SH-SY5Y (cell line): ENCODE measurements at regions not wholly inside any gene's neighbourhood (a gene's known extent, or its start where the extent isn't known, plus 50 kb on each side); places are given as distances from the start of the nearest gene placed in this dataset.
A peak's percentile ranks its signal among the peaks of the same experiment; 100 is the strongest.

ENCODE experiments used
- GATA2 ChIP-seq: IDR thresholded peaks from 2 replicates; pipeline ENCODE4 v1.6.1; 2011; ENCODE audit warnings: mild to moderate bottlenecking, low read depth, low read length
- GATA3 ChIP-seq: IDR thresholded peaks from 2 replicates; pipeline ENCODE4 v1.6.1; 2011; ENCODE audit warnings: low read depth, mild to moderate bottlenecking, low read length, moderate library complexity

DNA sequence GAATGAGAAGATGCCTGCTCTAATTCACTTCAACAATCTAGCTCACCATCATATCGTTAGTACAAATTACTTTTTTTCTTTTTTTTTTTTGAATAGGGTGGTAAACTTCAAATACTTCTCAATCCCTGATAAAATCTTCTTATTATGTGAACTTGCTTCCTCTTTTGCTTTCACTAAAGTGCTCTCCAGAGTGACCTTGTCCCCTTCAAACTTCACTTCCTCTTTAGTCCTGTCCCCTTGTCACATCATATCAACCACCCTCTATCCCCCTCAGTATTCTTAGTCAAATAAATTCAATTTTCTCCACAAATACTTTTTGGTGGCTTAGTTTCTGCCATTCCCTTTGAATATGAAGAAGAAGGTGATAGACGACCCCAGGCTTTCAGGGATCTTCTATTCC, 124.9 kb upstream of the PLXNA2 start:
- TF ChIP-seq GATA2 (no peak), GATA3 (no peak)

DNA sequence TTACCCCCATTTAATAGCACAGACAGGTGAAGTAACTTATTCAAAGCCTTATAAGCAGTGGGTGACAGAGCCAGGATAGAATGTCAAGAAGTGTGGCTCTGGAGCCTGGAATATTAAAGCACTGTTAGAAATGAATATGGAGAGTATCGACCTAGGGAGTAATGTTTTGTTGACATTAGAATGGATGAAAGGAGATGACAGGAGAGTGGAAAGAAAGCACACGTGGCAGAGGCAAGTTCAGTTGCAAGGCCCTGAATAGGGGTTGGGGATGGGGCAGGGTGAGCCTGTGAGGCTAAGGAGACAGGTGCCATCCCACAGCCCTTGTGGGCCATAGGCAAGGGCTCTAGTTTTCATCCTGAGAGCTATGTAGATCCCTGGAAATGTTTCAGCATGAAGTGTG, 125.5 kb upstream of the PLXNA2 start:
- TF ChIP-seq GATA3: no peak
- TF ChIP-seq GATA2: no peak

DNA sequence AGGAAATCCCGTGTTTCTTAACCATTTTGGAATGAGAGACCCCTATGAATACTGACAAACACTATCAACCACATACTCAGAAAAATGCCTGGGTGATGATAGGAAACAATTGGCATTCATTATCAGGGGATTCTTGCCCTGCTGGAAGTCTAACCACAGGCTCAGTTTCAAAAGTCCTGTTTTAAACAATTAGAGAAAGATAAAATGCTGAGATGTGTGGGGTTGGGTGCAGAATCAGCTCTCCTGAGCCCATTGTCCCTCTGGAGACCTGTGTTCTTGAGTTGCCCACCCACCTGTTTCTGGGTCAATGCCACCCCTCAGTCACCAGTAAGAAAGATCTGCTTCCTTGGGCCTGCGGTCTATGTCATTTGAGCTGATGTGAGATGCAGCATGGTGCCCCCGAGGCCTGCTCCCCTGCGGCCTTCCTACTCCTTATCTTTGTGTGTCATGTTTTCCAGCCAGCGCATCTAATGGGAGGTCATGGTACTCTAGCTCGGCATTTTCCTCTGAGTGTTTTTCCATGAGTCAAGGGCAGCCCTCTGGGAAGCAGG, 130.3 kb upstream of the PLXNA2 start:
- no peak for TF ChIP-seq GATA3
- no peak for TF ChIP-seq GATA2

DNA sequence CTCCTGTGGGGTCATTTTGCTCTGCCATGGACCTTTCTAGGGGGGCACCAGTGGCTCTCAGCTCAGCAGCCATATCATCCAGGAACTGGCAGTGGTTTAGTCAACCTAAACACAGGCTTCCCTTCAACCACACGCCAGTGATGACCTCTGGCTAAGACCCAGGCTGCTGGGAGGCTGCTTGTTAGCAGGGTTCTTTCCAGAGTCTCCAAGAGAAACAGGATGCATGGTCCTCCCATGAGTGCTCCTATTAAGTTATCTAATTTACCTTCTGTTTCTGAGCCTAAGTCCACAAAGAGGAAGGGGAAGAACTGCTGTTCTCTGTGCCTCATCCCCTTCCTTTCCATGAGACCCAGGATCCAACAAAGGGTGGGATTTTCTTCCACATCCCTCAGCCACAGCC, 137.3 kb upstream of the PLXNA2 start:
- TF ChIP-seq GATA2 (no peak), GATA3 (no peak)

DNA sequence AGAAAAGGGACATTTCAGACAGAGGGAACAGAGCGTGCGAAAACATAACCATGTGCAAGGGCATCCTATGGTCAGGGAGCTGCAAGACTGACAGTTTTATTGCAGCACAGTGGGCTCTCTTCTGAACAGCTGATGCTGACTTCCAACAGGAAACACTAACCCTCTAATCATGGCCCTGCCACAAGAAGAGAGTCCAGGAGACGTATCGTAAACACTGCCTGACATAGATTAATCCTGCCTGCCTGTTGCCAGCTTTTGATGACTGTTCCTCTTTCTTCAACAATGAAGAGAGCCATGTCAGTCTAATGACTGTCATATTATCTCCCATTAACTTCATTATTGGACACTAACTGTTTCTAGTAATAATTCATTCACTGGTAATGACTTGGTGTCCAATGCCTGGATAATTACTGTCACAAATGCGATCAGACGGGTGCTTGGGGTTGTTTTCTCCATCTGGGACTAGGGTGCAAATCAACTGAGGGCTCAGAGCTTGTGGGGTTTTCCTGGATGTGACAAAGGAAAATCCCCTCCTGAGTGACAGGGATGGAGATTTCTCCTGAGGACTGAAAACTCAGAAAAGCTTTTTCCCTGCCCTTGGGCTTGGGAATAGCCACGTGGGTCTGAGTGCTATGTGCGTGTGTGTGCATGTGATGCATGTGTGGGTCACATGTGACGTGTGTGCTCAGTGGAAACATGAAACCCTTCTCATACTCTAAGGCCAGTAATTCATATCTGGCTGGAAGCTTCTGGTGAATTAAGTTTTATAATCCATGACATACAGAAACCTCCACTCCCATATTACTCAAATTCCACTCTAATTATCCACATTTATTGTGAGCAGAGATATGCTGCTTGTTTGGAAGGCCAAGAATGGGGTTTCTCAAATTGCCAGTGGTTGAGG, 144.0 kb upstream of the PLXNA2 start:
- TF ChIP-seq GATA2 (no peak), GATA3 (no peak)

DNA sequence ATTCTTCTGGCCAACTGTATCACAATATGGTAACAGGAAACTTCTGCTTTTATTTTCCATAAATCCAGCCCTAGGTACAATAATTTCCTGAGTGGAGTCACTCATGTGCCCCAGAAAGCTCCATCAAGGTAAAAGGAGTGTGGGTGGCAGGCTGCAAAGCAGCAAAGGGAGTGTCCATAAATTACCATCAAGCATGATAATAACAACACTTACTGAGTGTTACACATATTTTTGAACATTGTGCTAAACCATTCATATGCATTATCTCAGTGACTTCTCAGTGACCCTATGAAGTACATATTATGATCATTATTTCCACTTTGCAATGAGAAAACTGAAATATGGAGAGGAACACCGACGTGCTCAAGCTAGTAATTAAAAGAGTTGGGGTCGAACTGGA, 149.2 kb upstream of the PLXNA2 start:
- TF ChIP-seq GATA2 (no peak), GATA3 (no peak)

DNA sequence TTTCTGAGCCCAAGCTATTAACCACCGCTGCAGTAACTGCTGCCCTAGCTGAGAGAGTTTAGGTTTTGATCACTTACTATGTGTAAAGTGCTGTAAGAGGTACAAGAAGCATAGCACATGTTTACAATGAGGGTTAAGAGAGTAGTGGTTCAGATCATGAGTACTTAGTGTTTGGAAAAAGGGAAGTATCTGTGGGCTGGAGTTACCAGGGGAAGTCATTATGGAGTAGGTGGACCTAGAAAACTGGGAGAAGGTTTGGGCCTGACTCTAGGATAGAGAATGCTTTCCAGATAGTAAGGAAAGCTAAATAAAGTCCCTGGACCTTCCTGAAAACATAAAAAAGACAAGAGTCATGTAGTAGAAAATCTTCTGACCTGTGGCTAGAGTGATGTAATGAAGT, 149.6 kb upstream of the PLXNA2 start:
- TF ChIP-seq GATA3: no peak
- no peak for TF ChIP-seq GATA2

DNA sequence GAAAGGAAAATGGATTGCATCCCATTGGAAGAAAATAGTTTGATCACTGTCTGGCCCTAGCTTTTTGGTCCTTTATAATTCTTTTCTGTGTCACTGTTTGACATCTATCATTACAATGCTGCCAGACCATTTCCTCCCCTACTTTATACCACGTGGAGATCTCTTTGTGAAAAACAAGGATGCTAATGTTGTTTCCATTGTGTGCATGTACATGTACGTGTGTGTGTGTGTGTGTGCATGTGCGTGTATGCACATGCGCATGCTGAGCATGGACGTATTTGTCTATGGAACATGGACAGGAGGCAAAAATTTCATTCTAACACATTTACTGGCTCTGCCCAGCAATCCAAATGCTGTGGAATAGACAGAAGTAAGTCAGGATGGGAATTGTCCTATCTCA, 153.1 kb upstream of the PLXNA2 start:
- no peak for TF ChIP-seq GATA2
- TF ChIP-seq GATA3: no peak

DNA sequence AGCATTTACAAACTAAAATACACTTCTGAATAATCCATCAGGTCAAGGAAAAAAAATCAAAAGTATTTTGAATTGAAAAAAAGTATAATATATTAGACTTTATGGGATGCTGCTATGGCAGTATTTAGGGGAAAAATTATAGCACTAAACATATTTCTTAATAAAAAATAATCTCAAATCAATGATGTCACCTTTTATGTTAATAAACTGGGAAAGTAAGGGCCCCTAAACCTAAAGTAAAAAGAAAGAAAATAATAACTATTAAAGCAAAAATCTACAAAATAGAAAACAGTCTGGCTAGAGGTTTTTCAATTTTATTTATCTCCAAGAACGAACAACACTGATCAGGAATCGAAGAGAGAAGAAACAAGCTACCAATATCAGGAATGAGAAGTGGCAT, 160.8 kb upstream of the PLXNA2 start:
- TF ChIP-seq GATA3 (no peak), GATA2 (no peak)

DNA sequence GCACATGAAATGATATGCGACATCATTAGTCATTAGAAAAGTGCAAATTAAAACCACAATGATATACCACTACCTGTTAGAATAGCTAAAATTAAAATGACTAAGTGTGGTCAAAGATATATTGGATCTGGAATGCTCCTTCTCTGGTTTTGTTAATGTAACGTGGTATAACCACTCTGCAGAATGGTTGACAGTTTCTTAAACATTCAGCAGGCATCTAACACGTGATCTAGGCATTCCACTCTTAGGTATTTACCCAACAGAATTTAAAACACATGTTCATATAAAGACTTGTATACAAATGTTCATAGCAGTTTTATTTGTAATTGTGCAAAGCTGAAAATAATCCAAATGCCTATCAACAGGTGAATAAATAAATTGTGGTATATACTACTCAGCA, 165.0 kb upstream of the PLXNA2 start:
- TF ChIP-seq GATA3 (no peak), GATA2 (no peak)

DNA sequence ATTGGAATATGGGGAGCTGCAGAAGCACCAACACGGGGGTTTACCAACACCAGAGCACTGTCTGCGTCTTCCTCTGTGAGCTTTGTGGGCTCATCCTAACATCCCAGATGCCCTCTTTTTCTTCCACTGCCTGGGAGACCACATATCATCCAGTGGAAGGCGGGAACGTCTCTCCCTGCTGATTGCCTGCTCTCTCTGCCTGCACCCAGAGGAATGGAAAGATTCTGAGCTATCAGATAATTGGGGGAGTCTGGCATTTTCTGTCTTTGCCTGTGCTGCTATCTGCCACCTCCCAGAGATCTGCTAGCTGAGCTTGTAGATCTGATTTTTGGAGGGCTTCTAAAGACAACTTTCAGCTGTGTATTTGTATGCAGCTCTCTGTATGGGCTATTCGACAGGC, 166.2 kb upstream of the PLXNA2 start:
- TF ChIP-seq GATA3 (peak; percentile 28; the same call in 1 of the 2 replicates), GATA2 (peak; percentile 87)

DNA sequence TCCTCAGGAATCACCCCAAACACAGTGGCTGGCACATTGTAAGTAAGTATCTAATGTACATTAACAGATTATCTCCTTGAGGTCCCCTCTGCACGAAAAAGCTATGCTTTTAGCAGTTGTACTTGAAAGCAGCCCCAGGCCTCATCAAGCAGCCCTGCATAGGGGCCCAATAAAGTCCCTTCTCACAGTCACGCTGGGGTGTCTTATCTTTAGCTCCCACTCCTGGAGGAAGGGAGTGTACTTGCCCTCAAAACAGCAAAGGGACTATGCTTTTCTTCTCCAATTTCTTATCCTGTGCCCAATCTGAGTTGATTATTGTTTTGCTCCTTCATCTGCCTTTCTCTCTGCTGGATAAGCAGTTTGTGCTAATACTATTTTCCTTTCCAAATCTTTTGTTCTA, 168.8 kb upstream of the PLXNA2 start:
- TF ChIP-seq GATA2 (no peak; the same call in 1 of the 2 replicates), GATA3 (no peak)

DNA sequence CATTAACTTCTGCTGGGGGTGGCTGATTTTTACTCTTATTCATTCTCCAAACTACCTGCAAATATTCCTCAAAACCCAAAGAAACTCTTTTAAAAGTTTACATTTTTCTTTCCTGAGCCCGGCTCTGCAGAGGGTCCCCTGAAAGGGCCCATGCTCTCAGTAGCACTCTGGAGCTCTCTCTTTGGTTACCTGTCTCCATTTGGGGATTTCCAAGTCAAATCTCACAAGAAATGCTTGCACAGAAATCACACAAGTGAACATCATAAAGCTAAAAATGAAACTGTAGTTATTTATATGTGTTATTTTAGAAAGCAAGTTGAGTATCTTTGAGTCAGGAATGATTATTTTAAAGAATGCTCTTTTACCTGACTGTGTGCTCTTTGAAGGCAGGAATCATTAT, 174.5 kb upstream of the PLXNA2 start:
- no peak for TF ChIP-seq GATA2
- TF ChIP-seq GATA3: no peak

DNA sequence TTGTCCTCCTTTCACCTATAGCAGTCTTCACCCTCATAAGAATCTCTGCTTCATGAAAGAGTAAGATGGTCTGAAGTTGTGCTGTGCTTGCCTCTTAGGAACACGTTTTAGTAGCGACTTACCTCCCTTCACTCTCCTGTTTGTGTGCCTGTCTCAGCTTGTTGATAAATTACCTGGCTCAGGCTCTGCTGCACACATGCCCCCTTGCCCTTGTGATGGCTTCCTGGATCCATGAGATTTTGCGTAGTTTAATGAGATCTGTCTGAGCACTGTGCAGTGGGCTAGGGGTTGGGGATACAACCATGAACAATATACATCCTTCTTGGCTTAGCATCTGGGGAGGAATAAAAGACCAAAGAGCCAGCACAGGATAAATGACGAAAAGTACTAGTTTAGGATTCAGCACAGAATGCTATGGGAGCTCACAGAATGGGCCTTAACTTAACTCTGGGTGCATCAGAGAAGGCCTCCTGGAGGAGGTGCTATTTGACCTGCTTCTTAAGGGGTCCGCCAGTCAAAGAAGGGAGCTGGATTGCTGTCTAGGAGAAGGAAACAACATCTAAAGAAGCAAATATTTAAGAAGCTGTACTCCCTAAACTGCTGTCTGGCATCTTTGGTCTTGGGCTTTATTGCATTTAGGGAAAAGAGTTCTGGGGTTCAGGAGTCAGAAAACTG, 175.7 kb upstream of the PLXNA2 start:
- TF ChIP-seq GATA2 (no peak), GATA3 (no peak)

DNA sequence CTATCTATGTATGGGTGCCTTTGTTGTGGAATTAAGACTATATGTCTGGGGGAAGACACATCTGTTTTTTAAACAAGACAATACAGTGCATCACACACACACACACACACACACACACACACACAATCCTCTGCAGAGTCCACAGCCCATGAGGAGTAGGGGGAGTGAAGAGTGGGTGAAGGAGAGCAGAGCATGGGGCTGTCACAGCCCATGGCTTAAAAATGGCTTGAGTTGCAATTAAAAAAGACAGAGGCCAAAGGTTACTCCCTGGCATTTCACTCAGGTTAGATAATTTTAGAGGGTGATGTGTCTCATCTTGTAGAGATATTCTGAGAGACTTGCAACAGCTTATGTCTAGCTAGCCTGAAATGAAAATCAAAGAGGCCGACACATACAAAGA, 176.5 kb upstream of the PLXNA2 start:
- TF ChIP-seq GATA2: no peak
